Esophagus (tissue), 2 donors: ENCODE measurements at regions not wholly inside any gene's neighbourhood (a gene's known extent, or its start where the extent isn't known, plus 50 kb on each side); places are given as distances from the start of the nearest gene placed in this dataset.
"Not testable (repeated sequence)": the region's sequence is repeated elsewhere in the genome, so short reads cannot be mapped to it uniquely, and the experiment has no call there.

Source experiments
- H3K27ac ChIP-seq, 2 donors: one replicate each; pipeline ENCODE4 v1.5.1; 2013; ENCODE audit warnings: low read depth in 2 of 2, mild to moderate bottlenecking in 2 of 2, inconsistent platforms in 1 of 2, low read length in 1 of 2, moderate library complexity in 1 of 2
- H3K27me3 ChIP-seq, 2 donors: one replicate each; pipeline ENCODE4 v1.6.1; 2013; ENCODE audit warnings: low read length in 2 of 2, control low read depth in 1 of 2, mild to moderate bottlenecking in 1 of 2; ENCODE audit not compliant: insufficient read depth in 2 of 2, control insufficient read depth in 1 of 2
- H3K36me3 ChIP-seq, 2 donors: one replicate each; pipeline ENCODE4 v1.6.1; 2013; ENCODE audit warnings: low read length in 1 of 2; ENCODE audit not compliant: control insufficient read depth in 2 of 2, insufficient read depth in 2 of 2
- H3K4me1 ChIP-seq, 2 donors: one replicate each; pipeline ENCODE4 v1.6.1; 2013; ENCODE audit warnings: low read length in 1 of 2; ENCODE audit not compliant: control insufficient read depth in 2 of 2, insufficient read depth in 2 of 2
- H3K4me3 ChIP-seq, 2 donors: one replicate each; pipeline ENCODE4 v1.5.1; 2013; ENCODE audit warnings: low read length in 2 of 2, mild to moderate bottlenecking in 2 of 2, low read depth in 1 of 2, moderate library complexity in 1 of 2
- H3K9me3 ChIP-seq, 2 donors: one replicate each; pipeline ENCODE4 v1.6.1; 2013; ENCODE audit warnings: mild to moderate bottlenecking in 2 of 2, low read depth in 1 of 2, low read length in 1 of 2, moderate library complexity in 1 of 2; ENCODE audit not compliant: control insufficient read depth in 2 of 2, insufficient read depth in 1 of 2
- WGBS, 2 donors: extraction: QIAGEN DNeasy Blood & Tissue Kit; methylation state at CpG; one replicate each; pipeline ENCODE4 v1.1.7; 2013; 5-methylcytosine and 5-hydroxymethylcytosine counted together
- donor health status: healthy with polysubstance abuse.
- donor health status: Bipolar disorder and iron deficiency.

DNA sequence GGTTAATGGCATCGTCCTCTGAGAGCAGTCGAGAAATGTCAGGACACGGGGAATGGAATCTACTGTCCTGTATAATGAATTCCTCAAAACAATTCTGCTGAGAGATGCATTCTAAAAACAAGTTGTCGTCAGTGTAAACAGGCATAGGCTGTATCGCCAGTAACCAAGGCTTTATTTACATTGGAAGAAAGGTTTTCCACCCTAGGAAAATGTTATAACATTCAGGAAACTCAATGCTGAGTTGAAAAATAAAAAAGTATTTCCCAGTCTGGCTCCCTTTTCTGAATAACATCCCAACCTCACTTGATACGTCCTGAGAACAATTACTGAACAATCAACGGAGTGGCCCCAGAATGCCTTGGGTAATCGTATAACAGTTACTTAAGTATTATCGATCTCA lies 79.6 kb upstream of the UCN3 start:
- H3K4me1 ChIP-seq: peaks cover 0 to 3% of the 10 kb centered on the region in 2 donors
- WGBS, 2 donors: 63 to 66% methylated on average over 9 of the region's 9 CpGs
- no peak overlapping the region for H3K27ac ChIP-seq
- no peaks in the 10 kb centered on the region for H3K9me3 ChIP-seq
- H3K27me3 ChIP-seq: no peaks in the 10 kb centered on the region
- no peak overlapping the region for H3K4me3 ChIP-seq
- H3K36me3 ChIP-seq: no peaks in the 10 kb centered on the region

DNA sequence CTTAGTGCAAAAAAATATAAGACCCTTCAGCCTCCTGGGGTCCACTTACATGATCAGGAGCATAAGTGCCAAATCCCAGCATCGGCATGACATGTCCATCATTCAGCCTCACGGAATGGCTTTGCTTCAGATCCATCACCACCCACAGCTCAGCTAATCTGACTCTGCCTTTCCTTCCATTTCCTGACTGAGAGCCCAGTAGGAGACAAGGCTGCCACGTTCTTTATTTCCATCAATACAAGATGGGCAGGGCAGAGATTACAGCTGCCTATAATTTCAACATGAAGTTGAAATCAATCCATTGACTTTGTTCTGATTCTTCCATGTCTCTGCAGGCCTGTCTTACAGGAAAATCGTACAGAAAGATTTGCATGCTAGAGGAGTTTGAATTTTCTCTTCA lies 76.4 kb upstream of the UCN3 start:
- Histone ChIP-seq H3K27ac (no peak overlapping the region), H3K4me1 (peaks cover 0 to 13% of the 10 kb centered on the region in 2 donors), H3K27me3 (no peaks in the 10 kb centered on the region), H3K4me3 (no peak overlapping the region), H3K9me3 (no peaks in the 10 kb centered on the region), H3K36me3 (no peaks in the 10 kb centered on the region)
- WGBS, 2 donors: 77 to 82% methylated on average over 4 of the region's 4 CpGs

DNA sequence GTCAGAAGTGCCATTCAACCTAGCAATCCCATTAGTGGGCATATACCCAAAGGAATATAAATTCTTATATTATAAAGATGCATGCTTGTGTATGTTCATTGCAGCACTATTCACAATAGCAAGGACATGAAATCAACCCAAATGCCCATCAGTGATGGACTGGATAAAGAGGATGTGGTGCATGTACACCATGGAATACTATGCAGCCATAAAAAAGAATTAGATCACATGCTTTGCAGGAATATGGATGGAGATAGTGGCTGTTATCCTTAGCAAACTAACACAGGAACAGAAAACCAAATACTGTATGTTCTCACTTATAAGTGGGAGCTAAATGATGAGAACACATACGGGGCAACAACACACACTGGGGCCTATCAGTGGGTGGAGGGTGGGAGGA lies 75.5 kb upstream of the UCN3 start:
- WGBS, 2 donors: 96 to 97% methylated on average over 1 of the region's 1 CpG

DNA sequence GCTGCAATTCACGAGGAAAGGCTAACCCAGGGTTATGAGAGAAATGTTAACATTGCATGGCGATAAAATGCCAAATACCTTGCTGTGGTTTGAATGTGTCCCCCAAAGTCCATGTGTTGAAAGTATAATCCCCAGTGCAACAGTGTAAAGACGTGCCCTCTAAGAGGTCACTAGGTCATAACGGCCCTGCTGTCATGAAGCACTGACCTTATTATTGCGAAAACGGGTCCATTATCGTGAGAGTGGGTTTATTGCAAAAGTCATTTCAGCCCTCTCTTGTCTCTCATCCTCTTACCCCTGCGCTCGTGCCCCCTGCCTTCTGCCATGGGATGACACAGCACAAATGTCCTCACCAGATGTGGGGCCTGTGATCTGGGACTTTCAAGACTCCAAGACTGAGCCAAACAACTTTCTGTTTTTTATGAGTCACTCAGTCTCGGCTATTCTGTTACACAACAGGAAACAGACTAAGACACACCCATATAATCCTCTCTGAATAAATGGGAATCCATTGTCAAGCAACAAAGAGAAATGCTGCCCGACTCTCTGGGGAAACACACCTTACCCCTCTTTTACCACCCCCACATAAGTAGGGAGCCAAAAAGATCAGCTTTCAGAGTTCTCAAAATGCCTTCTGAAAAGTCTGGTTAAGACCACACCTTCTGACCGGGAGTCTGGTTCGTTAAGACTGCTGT lies 73.1 kb upstream of the UCN3 start:
- H3K4me3 ChIP-seq: no peak overlapping the region

More for the DNA sequence above, 75.5 kb upstream of the UCN3 start:
- not testable (repeated sequence) for H3K27ac ChIP-seq, H3K4me3 ChIP-seq, H3K36me3 ChIP-seq, H3K27me3 ChIP-seq, H3K9me3 ChIP-seq
- peaks cover 0 to 17% of the 10 kb centered on the region in 2 donors for H3K4me1 ChIP-seq

DNA sequence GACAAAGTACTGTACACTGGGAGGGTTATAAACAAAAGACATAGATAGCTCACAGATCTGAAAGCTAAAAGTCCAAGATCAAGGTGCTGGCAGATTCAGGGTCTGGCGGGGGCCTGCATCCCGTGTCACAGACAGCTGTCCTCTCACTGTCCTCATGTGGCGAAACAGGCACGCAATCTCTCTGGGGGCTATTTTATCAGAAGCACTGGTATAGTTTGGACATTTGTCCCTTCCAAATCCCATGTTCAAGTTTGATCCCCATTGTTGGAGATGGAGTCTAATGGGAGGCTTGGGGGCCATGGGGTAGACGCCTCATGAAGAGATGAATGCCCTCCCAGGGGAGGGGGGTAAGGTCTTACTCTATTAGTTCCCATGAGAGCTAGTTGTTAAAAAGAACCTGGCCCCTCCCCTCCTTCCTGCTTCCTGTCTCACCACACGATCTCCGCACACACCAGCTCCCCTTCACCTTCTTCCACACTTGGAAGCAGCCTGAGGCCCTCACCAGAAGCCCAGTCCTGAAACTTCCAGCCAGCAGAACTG lies 72.5 kb upstream of the UCN3 start:
- no peaks in the 10 kb centered on the region for H3K9me3 ChIP-seq
- peak overlapping the region; percentile 87 to 96 for H3K27ac ChIP-seq
- H3K4me1 ChIP-seq: peaks cover 0 to 17% of the 10 kb centered on the region in 2 donors
- WGBS, 2 donors: 71 to 72% methylated on average over 7 of the region's 7 CpGs
- no peaks in the 10 kb centered on the region for H3K27me3 ChIP-seq
- no peak overlapping the region for H3K4me3 ChIP-seq
- H3K36me3 ChIP-seq: no peaks in the 10 kb centered on the region

More for the DNA sequence above, 73.1 kb upstream of the UCN3 start:
- peaks cover 0 to 17% of the 10 kb centered on the region in 2 donors for H3K4me1 ChIP-seq
- no peaks in the 10 kb centered on the region for H3K9me3 ChIP-seq
- H3K27me3 ChIP-seq: no peaks in the 10 kb centered on the region
- peak overlapping the region; percentile 87 to 96 for H3K27ac ChIP-seq
- H3K36me3 ChIP-seq: no peaks in the 10 kb centered on the region
- 39 to 43% methylated on average over 13 of the region's 13 CpGs for WGBS, 2 donors

DNA sequence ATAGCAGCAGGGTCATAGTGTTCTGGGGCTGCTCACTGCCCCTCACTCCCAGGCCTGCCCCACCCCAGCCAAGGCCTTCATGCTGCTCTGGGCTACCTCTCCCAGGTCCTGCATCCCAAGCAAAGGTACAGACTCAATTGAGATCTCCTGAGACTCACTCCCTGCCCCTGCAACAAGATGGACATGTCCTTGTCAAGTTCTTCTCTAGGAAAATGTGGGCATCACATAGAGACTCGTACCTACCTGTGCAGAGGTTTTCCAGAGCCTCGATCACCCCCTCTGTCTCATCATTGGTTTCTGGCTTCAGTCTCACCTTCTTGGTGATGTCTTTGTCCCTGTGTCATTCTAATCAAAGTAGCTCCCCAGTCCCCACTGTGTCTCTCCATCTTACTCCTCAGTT lies 71.8 kb upstream of the UCN3 start:
- H3K4me1 ChIP-seq: peaks cover 0 to 19% of the 10 kb centered on the region in 2 donors
- H3K27ac ChIP-seq, H3K36me3 ChIP-seq, H3K4me3 ChIP-seq, H3K27me3 ChIP-seq, H3K9me3 ChIP-seq: not testable (repeated sequence)
- WGBS, 2 donors: 91 to 96% methylated on average over 2 of the region's 2 CpGs

DNA sequence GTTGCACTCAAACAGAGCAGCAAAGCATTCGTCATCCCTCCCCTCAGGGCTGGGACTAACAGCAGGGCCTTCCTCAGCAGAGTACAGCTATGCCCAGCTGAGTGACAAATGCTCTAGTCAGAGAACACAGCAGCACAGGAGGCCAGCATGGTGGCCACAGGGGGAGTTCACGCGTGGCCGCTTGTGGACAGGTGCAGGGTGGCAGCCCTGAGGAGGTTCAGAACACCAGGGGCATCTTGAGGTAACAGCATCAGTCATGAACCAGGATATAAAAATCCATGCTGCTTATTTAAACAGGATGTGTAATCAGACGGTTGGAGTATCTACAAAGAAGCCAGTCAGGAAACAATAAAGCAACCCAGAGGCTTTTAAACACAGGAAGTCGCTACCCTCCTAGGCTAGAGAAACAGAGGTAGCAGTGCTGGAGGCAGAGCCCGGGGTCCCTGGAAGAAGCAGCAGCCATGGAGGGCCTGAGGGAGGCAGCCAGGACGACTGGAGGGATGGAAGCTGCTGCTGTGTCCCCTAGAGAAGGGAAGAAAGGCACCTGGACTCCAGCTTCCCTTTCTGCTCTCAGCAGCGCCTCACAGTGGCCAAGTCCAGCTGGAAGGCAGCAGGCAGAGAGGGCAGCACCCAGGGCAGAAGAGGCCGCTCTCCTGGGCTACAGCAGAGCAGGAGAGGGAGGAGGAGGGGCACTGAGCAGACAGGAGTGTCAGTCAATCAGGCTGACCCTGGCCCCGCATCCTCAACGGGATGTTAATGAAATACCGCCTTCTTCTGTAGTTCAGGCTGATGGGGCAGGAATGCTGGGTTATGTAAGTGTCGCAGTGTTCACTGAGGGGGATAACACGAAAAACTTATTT lies 70.8 kb upstream of the UCN3 start:
- no peaks in the 10 kb centered on the region for H3K27me3 ChIP-seq
- no peaks in the 10 kb centered on the region for H3K36me3 ChIP-seq
- no peak overlapping the region for H3K4me3 ChIP-seq
- peak overlapping the region; percentile 47 to 49 for H3K27ac ChIP-seq
- WGBS, 2 donors: 62 to 66% methylated on average over 15 of the region's 15 CpGs
- H3K9me3 ChIP-seq: no peaks in the 10 kb centered on the region
- peaks cover 0 to 19% of the 10 kb centered on the region in 2 donors for H3K4me1 ChIP-seq

DNA sequence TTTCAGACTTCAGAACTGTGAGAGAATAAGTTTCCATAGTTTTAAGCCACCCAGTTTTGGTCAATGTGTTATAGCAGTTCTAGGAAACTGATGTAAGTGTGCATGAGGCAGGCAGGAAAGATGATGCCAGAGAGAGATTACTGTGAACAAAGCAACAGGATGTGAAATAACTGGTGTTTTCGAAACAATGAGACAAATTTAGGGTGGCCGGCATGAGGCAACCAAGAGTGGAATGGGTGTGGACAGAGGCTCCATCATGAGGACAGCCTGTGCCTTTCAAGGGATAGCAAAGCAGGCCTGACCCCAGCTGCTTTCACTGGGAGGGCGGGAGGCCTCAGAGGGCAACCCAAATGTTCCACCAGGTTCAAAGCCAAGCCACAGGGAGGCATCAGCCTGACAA lies 67.3 kb upstream of the UCN3 start:
- 53 to 67% methylated on average over 3 of the region's 3 CpGs for WGBS, 2 donors

DNA sequence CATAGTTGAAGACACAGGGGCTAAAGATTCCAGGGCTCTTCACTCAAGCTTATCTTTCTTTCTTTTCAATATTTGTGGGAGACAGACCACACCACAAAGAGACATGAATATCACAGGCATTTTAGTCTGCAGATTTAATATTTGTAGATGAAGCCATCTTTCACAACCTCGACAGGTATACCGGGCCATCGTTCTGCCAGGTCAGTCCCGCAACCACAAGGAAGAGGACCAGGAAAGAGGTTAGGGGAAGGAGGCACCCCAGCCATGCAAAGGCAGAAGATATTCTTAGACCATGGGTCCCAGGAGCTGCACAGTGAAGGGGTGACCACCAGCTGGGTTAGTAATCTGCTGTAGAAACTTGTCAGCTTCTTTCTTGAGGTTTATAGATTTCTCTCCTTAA lies 66.8 kb upstream of the UCN3 start:
- Histone ChIP-seq H3K36me3 (no peaks in the 10 kb centered on the region), H3K9me3 (no peaks in the 10 kb centered on the region), H3K27me3 (no peaks in the 10 kb centered on the region), H3K4me1 (peaks cover 0 to 9% of the 10 kb centered on the region in 2 donors), H3K27ac (peak overlapping the region in 1 of 2 donors; percentile 28), H3K4me3 (no peak overlapping the region)
- WGBS, 2 donors: 94 to 97% methylated on average over 4 of the region's 4 CpGs

More for the DNA sequence above, 67.3 kb upstream of the UCN3 start:
- H3K4me1 ChIP-seq: peaks cover 0 to 9% of the 10 kb centered on the region in 2 donors
- H3K36me3 ChIP-seq: no peaks in the 10 kb centered on the region
- peak overlapping the region in 1 of 2 donors; percentile 61 for H3K27ac ChIP-seq
- no peaks in the 10 kb centered on the region for H3K27me3 ChIP-seq
- no peak overlapping the region for H3K4me3 ChIP-seq
- no peaks in the 10 kb centered on the region for H3K9me3 ChIP-seq
